ENCODE measurements at regions not wholly inside any gene's neighbourhood (a gene's known extent, or its start where the extent isn't known, plus 50 kb on each side); places are given as distances from the start of the nearest gene placed in this dataset.

DNA sequence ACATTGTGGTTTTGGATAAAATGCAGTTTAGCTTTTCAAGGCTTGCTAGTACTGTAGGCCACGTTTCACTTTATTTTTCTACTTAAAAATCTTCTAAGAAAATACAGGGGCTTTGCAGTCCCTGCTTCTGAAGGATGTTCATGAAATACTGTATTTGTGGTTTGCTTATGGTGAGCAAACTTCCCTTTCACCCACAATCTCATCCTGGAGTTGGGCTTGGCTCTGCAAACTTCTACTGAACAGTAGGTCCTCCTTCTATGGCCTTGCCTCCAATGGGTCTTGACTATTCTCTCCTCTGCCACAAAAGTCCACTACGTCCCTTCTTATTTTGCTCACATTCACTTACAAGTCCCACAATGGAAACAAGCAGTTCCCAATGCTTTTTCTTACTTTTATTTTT, 502.7 kb upstream of the KLF4 start:
- DNase-seq (ENCODE audit: low spot score): no peak

DNA sequence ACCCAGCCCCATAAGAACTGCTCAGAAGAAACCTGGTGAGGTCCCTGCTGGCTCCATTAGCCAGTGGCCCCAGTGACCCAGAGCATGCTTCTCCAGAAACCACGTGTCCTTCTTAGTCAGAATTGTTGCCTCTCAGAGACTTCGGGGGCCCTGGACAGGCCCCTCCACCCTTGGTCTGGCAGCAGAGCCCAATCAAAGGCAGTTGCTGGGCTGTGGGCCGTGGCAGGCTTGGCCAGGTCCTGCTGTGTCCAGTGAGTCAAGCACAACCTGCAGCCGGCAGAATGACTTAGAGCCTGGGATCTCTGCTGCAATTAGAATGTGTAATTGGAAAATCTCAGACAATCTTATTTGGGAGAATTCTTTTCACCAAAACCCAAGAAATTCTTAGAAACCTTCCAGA, 502.0 kb upstream of the KLF4 start:
- no peak for DNase-seq (ENCODE audit: low spot score)

DNA sequence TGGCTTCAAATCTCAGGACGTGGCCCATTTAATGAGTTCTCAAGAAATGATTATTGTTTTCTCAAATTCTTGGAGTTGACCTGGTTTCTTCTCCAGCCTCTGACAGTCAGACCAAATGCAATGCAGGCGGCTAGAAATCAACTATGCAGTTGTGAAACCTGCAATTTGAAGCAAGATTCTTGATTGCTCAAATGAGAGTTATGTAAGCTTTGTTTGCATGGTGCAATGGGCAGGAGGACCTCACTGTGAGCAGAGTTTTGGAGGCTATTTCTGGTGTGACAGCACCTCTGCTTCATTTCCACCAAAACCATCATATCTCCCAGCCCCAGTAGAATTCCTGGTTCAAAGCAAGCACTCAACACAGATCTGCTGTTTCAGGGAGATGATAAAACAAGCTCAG, 500.0 kb upstream of the KLF4 start:
- DNase-seq (ENCODE audit: low spot score): no peak

DNA sequence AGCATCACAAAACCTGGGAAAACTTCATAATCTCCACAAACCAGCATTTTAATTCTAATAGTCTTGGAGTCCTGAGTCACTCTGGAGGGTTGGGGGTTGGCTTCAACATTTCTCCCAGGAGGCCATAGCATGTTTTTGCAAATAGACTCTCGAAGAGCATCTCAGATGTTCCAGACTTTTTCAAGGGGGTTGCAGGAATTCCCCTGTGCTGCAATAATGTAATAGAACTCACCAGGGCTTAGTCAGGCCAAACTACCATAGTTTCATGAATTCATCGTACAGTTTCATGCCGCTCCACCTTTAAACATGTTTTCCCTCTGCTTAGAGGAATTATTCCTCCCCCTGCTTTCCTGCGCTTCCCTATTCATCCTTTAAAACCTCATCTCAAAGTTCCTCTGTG, 499.5 kb upstream of the KLF4 start:
- DNase-seq (ENCODE audit: low spot score): no peak

DNA sequence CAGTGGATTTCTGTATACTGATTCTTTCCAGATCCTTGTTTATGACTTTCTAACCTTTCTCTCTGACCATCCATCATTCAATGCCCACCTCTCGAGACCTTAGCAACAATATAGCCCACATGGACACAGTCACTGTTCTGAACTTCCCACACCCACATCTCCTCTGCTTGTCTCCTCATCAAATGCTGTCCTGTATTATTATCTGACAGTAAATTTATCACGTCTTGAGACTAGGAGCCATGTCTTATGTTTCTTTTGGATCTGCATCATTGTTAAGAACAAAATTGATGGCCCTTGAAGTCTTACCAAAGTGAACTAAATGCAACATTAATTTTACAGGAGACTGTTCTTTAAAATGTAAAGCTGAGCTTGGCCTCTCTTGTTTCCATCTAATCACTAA, 495.4 kb upstream of the KLF4 start:
- DNase-seq (ENCODE audit: low spot score): no peak

DNA sequence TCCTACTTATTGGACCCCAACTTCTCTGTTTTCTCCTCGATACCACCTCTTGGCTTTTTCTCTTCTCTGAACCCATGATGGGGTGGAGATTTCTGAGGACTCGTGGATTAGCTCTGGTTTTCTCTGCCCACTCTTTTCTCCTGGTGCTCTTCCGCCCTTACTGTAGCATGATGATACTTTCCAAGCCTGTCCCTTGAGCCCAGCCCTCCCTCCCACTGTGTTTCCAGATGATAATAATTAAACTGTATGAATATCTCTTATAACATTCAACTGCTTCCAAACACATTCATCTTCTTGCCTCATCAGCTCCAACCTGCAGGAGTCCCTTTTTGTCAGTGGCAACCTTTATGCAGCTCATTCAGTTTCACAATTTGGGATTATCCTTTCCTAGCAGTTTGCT, 494.2 kb upstream of the KLF4 start:
- no peak for DNase-seq (ENCODE audit: low spot score)

DNA sequence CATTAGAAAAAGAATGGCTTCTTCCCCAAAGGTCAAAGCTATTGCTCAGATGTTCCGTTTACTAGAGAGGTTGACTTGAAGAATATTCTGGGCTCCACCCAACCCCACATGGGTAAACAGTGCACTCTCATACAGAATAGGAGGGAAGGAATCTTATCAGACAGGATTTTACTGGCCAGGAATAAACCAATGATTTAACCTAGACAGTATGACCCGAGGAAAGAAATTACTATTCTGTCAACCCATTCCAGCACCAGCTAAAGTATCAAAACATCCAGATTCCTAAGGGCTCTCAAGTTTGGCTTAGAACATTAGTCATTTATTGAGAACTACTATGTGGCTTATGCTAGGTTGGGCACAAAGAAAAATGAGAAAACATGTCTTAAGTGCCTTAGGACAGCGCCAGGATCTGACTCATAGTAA, 493.6 kb upstream of the KLF4 start:
- DNase-seq (ENCODE audit: low spot score): no peak

DNA sequence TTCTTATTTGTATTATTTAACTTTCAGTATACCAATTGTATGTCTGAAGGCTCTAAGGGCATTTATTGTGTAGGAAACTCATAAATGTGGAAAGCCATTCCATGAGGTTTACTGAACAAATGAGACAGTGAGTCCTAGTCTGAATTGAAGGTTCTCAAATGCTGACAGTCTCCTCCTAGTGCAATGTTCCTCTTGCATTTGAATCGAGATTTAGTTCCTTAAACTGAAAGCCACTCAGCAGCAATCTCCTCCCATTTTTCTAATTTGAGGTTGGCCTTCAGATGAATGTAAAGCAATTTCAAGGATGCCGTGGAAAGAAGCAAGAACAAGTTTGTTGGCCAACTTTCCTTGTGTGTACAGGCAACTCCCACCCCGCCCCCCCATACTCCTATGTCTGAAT, 493.2 kb upstream of the KLF4 start:
- DNase-seq (ENCODE audit: low spot score): no peak

DNA sequence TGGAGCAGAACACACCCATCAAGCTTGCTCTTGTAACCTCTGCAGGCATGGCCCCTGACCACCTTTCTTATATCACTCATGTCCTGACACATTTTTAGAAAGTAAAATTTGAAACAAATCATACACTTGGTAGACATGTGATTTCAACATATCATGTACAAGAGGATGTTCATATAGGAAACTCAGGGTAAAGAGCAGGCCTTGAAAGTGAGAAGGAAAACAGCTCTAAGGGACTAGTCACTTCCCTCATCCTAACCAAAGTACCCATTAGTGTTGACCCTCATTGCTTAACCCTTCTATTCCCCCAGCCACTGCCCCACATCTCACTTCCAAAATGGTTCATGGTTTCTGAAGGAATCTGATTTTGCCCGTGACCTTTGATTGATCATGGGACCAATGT, 492.4 kb upstream of the KLF4 start:
- no peak for DNase-seq (ENCODE audit: low spot score)

DNA sequence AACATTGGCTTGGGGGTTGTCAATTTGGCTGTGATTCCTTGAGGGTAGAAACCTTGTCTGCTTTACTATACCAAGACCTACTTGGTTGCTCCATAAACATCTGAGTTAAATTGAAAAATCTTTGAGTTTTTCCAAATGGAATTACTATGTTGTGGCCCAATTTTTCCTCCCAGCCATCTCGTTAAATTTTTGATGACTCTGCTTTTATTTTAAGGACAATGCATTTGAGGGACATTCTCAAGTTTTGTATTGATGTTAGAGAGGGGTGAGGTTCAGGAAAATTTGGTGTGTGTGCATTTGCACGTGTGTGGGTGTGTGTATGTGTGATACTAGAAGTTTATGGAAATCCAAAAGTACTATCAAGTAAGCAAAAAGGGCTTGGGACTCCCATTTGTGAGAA, 491.4 kb upstream of the KLF4 start:
- no peak for DNase-seq (ENCODE audit: low spot score)

DNA sequence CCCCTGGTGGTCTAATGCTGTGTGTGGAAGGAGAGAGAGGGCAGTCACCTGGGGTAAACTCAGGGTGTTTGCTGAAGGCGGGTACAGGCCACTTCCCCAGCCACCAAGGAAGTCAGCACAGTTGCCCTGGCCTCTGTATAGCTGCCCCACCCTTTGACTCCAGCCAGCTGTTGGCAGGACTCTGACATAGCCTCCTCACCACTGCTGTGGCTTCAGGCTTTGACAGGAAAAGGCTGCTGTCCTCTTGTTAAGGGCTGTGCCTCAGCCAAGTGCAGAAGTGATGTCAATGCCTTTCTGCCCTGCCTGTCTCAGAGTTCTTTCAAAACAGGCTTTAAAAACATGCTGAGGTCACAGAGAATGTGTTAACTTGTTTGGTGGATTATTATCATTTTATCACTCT, 487.2 kb upstream of the KLF4 start:
- no peak for DNase-seq (ENCODE audit: low spot score)

DNA sequence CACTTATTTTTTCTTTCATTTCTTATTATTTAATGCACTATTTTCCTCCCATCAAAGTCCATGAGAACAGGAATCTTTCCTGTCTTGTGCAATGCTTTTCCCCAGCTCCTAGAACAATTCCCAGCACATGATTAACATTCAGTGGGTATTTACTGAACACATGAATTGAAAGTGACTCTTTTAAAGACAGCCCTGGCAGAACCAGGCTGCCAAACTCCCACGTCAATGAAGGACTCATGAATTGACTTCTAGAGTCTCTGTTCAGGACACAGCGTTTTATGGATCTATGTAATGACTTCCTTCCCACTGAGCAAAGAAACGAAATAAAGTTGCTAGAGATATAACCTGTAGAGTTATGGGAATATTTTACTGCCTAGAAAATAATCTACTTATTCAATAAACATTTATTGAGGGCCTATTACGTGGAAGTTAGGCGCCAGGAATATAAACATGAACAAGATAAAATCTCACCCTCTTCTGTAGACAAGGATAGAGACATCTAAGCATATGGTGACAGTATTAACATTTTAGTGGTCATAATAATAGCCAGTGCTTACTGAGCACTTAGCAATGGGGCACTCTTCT, 485.9 kb upstream of the KLF4 start:
- DNase-seq (ENCODE audit: low spot score): no peak

DNA sequence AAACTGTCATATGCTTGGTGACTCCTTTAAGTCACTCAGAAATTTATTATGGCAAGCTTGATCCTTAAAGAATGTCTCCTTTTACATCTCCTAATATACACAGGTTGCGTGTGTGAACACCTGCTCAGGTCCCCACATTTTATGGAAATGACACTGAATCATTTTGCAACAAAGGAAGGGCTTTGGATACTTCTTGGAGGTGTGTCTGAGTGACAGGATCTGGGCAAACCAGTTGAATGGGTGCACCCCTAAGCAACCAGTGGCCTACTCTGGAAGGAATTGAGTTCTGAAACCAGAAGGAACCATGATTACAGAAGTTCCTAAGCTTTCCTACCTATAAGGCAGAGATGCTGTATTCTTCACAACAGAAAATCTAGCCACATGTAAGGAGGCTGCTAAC, 483.9 kb upstream of the KLF4 start:
- DNase-seq (ENCODE audit: low spot score): no peak

DNA sequence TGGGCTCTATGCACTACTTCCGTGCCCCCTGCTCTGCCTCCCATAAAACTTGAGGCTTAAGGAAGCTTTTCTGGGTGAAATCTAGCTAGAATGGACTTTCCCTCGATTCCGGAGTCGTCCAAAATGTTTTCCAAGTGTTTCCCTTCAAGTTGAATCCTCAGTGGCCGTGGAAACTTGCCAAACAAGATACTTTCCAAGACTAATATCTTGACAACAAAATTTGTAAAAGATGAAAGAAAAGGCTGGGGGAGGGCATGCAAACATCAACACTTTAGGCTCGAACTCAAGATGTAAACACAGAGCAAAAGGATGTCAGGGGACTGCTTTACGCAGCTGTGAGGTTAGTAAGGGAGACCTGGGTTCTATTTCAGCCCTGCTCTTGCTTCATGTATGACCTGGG, 482.8 kb upstream of the KLF4 start:
- DNase-seq (ENCODE audit: low spot score): no peak

DNA sequence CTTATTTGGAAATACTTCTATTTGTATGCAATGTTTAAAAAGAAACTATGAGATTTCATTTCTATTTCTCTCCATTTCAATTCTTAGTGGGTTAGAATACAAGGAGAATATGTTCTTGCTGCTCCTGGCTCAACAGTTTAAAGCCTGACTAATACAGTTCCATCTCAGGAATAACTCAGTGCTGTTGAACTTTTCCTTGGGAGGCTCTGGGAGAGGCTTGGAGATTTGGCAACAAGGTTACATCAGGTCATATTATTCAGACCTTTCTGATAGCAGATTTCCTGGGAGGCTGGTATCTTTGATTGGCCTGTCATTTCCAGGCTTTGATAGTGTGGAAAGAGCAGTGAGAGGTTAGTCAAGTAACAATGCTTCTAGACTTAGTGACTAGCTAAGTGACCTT, 481.7 kb upstream of the KLF4 start:
- no peak for DNase-seq (ENCODE audit: low spot score)

DNA sequence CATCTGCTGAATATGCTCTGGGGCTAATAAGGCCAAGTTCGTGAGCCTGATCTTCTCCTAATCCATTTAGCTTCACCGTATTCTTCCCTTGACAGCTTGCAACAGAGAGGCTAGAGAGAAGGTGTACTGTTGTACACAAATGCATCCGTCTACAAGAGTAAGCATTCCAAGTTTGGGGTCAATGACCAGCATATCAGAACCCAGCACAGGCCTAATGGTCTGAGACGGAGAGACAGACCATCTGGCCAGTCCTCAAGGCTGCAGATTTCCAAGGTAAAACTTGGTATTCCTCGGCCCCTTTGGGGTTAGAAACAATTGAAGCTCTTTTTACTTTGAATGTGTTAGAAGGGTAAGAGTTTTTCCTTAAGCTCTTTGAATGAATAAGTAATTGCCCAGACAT, 481.2 kb upstream of the KLF4 start:
- no peak for DNase-seq (ENCODE audit: low spot score)

DNA sequence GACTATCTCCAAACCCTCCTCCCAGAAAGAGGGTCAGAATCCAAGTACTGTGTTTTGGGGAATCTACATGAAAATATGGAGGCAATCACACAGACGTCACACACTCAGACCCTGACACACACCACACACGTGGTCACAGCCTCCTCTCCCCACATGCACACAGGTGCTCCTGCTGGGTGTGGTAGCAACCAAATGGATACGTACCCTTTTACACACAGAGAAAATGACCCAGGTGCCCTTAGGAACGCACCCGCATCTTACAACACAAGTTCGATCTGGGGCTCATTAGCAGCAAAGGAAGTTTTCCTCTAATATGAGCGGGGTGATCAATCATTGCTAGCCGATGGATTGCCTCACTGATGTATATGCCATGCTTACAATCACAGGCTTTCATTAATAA, 480.2 kb upstream of the KLF4 start:
- DNase-seq (ENCODE audit: low spot score): no peak

DNA sequence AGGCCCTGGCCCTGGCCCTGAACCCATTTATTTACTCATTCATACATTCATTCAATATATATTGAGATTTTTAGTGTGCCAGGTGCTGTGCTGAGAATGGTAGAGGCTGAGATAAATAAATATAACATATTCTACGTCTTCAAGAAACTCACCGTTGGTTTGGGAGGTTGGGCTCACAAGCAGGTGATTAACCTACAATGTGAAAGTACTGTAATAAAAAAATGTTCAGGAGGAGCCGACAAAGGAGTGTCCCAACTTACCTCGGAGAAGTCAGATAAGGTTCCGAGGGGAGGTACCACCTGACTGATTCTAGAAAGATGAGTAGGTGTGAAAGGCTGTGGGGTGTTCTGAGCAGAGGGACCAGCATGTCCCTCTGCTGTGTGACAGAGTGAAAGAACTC, 479.6 kb upstream of the KLF4 start:
- no peak for DNase-seq (ENCODE audit: low spot score)

DNA sequence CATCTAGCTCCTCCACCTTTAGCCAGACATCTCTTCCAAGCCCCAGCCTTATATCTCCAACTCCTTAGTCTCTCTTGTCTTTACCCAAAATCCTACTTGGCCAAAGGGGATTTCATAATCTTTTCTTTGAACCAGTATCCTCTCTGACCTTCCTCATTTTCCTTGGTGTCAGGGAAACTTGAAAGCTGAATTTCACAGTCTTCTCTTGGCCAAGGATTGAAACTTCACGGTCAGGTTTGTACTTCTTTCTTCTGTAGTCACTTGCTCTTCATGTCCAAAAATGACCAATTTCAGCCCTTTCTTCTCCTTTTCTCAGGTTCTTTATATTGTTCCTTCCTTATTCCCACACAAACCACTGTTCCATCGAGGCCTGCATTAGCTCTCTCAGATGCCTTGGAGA, 473.7 kb upstream of the KLF4 start:
- no peak for DNase-seq (ENCODE audit: low spot score)

DNA sequence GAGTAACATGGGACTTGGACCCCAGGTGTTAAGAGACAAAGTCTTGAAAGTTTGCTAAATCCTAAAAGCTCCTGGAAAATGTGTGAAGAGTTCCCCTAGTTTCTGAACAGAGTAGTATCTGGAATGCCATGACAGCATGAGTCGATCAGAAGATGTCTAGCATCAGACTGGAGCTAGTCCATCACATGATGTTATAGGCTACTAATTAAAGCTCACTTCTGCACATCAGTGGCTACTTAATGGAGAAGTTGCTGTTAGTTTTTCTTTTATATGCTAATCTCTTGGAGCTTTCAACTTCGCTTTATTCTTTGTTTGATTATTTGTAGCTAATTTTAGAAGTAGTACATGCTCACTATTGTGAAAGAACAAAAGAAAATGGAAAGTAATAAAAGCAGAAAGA, 471.3 kb upstream of the KLF4 start:
- no peak for DNase-seq (ENCODE audit: low spot score)

DNA sequence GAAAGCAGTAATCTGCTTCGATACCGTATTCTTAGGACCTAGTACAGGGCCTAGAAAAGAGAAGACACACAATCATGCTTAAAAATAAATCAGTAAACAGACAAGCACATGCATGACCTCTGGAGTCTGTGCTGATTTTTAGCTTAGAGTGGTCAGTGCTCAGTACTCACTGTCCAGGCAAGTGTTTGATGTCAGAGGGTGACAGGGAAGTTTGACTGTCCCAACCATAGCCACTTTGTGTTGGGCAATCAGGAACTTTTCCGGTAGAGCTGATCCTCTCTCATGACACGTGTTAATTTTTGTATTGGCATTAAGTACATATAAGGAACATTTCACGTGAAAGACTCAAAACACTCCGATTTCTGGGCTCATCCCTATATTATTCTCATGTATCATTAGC, 464.7 kb upstream of the KLF4 start:
- no peak for DNase-seq (ENCODE audit: low spot score)

DNA sequence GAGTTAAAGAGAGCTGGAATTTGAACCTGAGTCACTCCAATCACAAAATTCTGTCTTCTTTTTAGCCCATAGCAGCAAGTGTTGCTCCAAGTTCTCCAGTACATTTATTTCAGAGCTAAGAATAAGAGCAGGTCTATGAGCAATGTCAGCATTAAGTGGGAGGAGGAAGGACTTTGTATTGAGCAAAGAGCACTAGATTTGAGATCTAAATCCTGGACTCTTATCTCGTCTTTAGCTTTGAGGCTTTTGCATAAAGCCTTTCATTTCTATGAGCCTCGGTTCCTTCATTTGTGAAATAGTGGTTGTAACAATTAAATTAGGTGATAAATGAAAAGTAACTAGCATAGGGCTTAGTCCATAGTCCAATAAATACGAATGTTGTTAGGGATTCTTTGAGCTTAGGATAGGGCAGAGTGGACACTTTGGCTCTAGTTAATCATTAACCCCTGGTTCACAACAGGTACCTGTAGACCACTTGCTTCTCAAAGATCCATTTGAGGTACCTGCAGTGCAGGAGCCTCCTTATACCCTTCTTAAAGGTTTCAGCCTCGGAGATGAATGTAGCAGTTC, 464.1 kb upstream of the KLF4 start:
- no peak for DNase-seq (ENCODE audit: low spot score)

DNA sequence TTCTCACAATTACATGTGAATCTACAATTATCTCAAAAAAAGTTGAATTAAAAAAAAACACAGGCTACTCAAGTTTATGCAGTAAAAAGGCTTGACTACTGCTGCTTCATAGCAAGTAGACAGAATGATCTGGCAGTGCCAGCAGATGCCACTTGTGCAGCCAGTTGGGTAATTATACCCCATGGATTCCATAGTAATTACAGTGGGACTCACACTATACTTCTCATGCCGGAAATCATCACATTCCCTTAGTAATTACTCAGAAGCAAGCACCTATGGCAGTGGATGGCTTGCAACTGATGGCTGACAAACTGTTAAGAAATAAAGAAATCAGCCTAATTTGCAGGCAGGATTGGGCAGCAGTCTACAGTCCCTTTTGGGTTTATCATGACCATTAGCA, 463.2 kb upstream of the KLF4 start:
- no peak for DNase-seq (ENCODE audit: low spot score)

DNA sequence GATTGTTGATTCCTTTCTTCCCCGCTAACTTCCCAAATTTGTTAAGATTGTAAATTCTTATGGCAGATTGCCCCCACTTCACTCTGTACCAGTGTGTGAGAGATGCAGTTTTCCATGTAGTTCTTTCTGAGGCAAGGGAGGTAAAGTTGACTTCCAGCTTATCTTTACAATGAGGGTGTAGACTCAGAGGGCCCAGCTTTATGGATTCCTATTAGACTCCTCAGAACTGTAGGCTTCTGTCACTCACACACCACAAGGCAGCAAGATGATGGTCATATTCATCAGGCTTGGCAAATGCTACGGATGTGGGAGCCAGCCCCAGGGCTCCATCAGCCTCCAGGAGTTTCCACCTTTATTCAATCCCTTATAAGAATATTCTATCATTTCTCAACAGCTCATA, 461.9 kb upstream of the KLF4 start:
- DNase-seq (ENCODE audit: low spot score): no peak

DNA sequence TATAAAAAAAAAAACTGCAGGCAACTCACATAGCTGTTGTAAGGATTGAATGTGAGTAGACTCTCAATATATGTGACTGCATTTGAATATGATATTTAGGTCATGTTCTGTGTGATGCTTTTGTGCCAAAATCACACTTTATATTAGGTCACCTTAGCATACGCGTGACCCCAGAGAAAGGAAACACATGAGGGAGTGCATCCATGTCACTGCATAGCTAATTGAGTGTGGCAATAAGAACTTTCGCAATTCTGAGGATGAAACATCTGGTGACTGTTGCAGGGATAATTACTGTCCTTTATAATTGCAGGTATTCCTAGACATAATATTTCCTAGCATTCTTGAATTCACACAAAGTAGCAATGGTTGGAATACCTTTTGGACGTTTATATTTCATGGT, 459.5 kb upstream of the KLF4 start:
- DNase-seq (ENCODE audit: low spot score): no peak
